ENCODE measurements at regions not wholly inside any gene's neighbourhood (a gene's known extent, or its start where the extent isn't known, plus 50 kb on each side); places are given as distances from the start of the nearest gene placed in this dataset.

- no peak for TF ChIP-seq CTCF (IDR thresholded peaks at IDR 0.05)
- no peak for TF ChIP-seq POLR2A (IDR thresholded peaks at IDR 0.05)
Observed at GRCh38 chr3:81041331-81041730, 720.1 kb downstream of the GBE1 start.
